ENCODE measurements at regions not wholly inside any gene's neighbourhood (a gene's known extent, or its start where the extent isn't known, plus 50 kb on each side); places are given as distances from the start of the nearest gene placed in this dataset.

GRCh38 chr2:18959200-18959599 lies 369.8 kb upstream of the NT5C1B start (continued):
- TF ChIP-seq, protein P1, sequence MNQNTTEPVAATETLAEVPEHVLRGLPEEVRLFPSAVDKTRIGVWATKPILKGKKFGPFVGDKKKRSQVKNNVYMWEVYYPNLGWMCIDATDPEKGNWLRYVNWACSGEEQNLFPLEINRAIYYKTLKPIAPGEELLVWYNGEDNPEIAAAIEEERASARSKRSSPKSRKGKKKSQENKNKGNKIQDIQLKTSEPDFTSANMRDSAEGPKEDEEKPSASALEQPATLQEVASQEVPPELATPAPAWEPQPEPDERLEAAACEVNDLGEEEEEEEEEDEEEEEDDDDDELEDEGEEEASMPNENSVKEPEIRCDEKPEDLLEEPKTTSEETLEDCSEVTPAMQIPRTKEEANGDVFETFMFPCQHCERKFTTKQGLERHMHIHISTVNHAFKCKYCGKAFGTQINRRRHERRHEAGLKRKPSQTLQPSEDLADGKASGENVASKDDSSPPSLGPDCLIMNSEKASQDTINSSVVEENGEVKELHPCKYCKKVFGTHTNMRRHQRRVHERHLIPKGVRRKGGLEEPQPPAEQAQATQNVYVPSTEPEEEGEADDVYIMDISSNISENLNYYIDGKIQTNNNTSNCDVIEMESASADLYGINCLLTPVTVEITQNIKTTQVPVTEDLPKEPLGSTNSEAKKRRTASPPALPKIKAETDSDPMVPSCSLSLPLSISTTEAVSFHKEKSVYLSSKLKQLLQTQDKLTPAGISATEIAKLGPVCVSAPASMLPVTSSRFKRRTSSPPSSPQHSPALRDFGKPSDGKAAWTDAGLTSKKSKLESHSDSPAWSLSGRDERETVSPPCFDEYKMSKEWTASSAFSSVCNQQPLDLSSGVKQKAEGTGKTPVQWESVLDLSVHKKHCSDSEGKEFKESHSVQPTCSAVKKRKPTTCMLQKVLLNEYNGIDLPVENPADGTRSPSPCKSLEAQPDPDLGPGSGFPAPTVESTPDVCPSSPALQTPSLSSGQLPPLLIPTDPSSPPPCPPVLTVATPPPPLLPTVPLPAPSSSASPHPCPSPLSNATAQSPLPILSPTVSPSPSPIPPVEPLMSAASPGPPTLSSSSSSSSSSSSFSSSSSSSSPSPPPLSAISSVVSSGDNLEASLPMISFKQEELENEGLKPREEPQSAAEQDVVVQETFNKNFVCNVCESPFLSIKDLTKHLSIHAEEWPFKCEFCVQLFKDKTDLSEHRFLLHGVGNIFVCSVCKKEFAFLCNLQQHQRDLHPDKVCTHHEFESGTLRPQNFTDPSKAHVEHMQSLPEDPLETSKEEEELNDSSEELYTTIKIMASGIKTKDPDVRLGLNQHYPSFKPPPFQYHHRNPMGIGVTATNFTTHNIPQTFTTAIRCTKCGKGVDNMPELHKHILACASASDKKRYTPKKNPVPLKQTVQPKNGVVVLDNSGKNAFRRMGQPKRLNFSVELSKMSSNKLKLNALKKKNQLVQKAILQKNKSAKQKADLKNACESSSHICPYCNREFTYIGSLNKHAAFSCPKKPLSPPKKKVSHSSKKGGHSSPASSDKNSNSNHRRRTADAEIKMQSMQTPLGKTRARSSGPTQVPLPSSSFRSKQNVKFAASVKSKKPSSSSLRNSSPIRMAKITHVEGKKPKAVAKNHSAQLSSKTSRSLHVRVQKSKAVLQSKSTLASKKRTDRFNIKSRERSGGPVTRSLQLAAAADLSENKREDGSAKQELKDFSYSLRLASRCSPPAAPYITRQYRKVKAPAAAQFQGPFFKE (tag by site-specific recombination; IDR thresholded peaks at IDR 0.05; ENCODE audit: borderline replicate concordance), result no peak
- TF ChIP-seq ZNF510 (tag by site-specific recombination; IDR thresholded peaks at IDR 0.05; ENCODE audit: insufficient replicate concordance) (no peak), SCRT1 (tag by site-specific recombination; IDR thresholded peaks at IDR 0.05; ENCODE audit: borderline replicate concordance) (no peak), ZNF112 (tag by site-specific recombination; IDR thresholded peaks at IDR 0.05) (no peak), ZNF239 (tag by site-specific recombination; IDR thresholded peaks at IDR 0.05) (no peak), ZBTB17 (tag by site-specific recombination; IDR thresholded peaks at IDR 0.05) (no peak), HOXC10 (CRISPR knock-in tag; IDR thresholded peaks at IDR 0.05) (no peak)

DNA sequence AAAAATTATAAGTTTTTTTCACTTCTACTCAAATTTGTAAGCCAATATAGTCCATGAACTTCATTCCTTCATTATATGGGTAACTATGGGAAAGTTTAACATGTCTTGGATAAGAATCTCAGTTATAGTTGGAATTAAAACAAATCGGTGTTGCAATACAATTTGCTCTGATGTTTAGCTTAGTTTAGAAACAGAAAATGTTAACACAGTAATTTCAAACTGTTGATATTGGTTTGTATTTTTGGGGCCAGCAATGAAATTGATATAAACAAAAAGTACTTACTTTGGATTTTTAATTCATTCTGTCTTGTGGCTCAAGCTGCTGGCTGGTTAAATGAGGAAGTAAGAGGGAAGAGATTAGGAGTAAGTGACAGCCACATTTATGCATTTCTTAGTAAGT lies 368.5 kb upstream of the NT5C1B start:
- TF ChIP-seq ZNF26 (tag by site-specific recombination; IDR thresholded peaks at IDR 0.05) (no peak), GLI4 (tag by site-specific recombination; IDR thresholded peaks at IDR 0.05) (no peak), ZNF133 (tag by site-specific recombination; IDR thresholded peaks at IDR 0.05) (no peak), ZFP37 (tag by site-specific recombination; IDR thresholded peaks at IDR 0.05) (no peak), ZSCAN23 (tag by site-specific recombination; IDR thresholded peaks at IDR 0.05) (no peak), ZNF670 (tag by site-specific recombination; IDR thresholded peaks at IDR 0.05; ENCODE audit: low read depth) (no peak), PRDM10 (tag by site-specific recombination; IDR thresholded peaks at IDR 0.05) (no peak), ZBTB1 (tag by site-specific recombination; IDR thresholded peaks at IDR 0.05) (no peak), WT1 (tag by site-specific recombination; IDR thresholded peaks at IDR 0.05) (no peak)
- TF ChIP-seq, protein P2, sequence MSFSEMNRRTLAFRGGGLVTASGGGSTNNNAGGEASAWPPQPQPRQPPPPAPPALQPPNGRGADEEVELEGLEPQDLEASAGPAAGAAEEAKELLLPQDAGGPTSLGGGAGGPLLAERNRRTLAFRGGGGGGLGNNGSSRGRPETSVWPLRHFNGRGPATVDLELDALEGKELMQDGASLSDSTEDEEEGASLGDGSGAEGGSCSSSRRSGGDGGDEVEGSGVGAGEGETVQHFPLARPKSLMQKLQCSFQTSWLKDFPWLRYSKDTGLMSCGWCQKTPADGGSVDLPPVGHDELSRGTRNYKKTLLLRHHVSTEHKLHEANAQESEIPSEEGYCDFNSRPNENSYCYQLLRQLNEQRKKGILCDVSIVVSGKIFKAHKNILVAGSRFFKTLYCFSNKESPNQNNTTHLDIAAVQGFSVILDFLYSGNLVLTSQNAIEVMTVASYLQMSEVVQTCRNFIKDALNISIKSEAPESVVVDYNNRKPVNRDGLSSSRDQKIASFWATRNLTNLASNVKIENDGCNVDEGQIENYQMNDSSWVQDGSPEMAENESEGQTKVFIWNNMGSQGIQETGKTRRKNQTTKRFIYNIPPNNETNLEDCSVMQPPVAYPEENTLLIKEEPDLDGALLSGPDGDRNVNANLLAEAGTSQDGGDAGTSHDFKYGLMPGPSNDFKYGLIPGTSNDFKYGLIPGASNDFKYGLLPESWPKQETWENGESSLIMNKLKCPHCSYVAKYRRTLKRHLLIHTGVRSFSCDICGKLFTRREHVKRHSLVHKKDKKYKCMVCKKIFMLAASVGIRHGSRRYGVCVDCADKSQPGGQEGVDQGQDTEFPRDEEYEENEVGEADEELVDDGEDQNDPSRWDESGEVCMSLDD (tag by site-specific recombination; IDR thresholded peaks at IDR 0.05), result no peak
- no peaks in the 10 kb centered on the region for H3K4me1 ChIP-seq (ENCODE audit: control insufficient read depth, insufficient read depth, low read length)
- CTCF ChIA-PET, result interaction anchor here (0.6 kb wide), 1 partner anchor 79 kb away, joined by 4 read pairs; no protein-coding TSS in a partner anchor
- H3K27ac ChIP-seq (ENCODE audit: extremely low read depth, low read depth, low read length), result no peak overlapping the region
- no peaks in the 10 kb centered on the region for H3K36me3 ChIP-seq (ENCODE audit: control insufficient read depth in 2 of 2, insufficient read depth in 1 of 2, low read length in 2 of 2)
- H3K9me3 ChIP-seq (ENCODE audit: control insufficient read depth, insufficient read depth, low read depth, low read length), result no peaks in the 10 kb centered on the region
- POLR2A ChIA-PET, result no interaction called here
- no peak overlapping the region for H3K4me3 ChIP-seq (ENCODE audit: low read depth, low read length)

Measured in HEK293 (cell line).